NCI-H526 (cell line): ENCODE measurements at regions not wholly inside any gene's neighbourhood (a gene's known extent, or its start where the extent isn't known, plus 50 kb on each side); places are given as distances from the start of the nearest gene placed in this dataset.

Experiments used
- DNase-seq, 2 experiments: peaks; one replicate each; lab custom pipeline; 2025; lab: John Stamatoyannopoulos, UW

GRCh38 chr1:4375812-4376211 is 278.6 kb upstream of the AJAP1 start:
- DNase-seq, result no peak

- DNase-seq, result no peak
These were observed 274.8 kb upstream of the AJAP1 start for GRCh38 chr1:4379451-4380175.

- DNase-seq, result no peak
These were observed 273.7 kb upstream of the AJAP1 start for GRCh38 chr1:4380564-4381168.

GRCh38 chr1:4393191-4393590 is 261.2 kb upstream of the AJAP1 start:
- no peak for DNase-seq

- no peak for DNase-seq
These were observed 260.0 kb upstream of the AJAP1 start for GRCh38 chr1:4394366-4394765.

GRCh38 chr1:4395158-4395557 is 259.3 kb upstream of the AJAP1 start:
- DNase-seq, result no peak

- no peak for DNase-seq
These were observed 258.7 kb upstream of the AJAP1 start for GRCh38 chr1:4395676-4396075.

GRCh38 chr1:4396551-4396950 is 257.9 kb upstream of the AJAP1 start:
- DNase-seq, result no peak

- DNase-seq, result no peak
These were observed 257.2 kb upstream of the AJAP1 start for GRCh38 chr1:4397196-4397595.

- DNase-seq, result no peak
These were observed 252.4 kb upstream of the AJAP1 start for GRCh38 chr1:4402032-4402431.

- DNase-seq, result peak; percentile 11 to 23
These were observed 249.4 kb upstream of the AJAP1 start for GRCh38 chr1:4404854-4405590.

- no peak for DNase-seq
These were observed 246.6 kb upstream of the AJAP1 start for GRCh38 chr1:4407851-4408250.

- no peak for DNase-seq
These were observed 246.0 kb upstream of the AJAP1 start for GRCh38 chr1:4408380-4408779.

GRCh38 chr1:4411862-4412261 is 242.5 kb upstream of the AJAP1 start:
- DNase-seq, result no peak

GRCh38 chr1:4415476-4415875 is 238.9 kb upstream of the AJAP1 start:
- DNase-seq, result no peak

GRCh38 chr1:4416189-4416588 is 238.2 kb upstream of the AJAP1 start:
- no peak for DNase-seq

GRCh38 chr1:4418021-4418420 is 236.4 kb upstream of the AJAP1 start:
- no peak for DNase-seq

- no peak for DNase-seq
These were observed 232.4 kb upstream of the AJAP1 start for GRCh38 chr1:4421986-4422385.

- DNase-seq, result no peak
These were observed 231.7 kb upstream of the AJAP1 start for GRCh38 chr1:4422504-4423289.

GRCh38 chr1:4424254-4424653 is 230.2 kb upstream of the AJAP1 start:
- DNase-seq, result no peak

- DNase-seq, result no peak
These were observed 229.6 kb upstream of the AJAP1 start for GRCh38 chr1:4424766-4425165.

GRCh38 chr1:4425892-4426291 is 228.5 kb upstream of the AJAP1 start:
- DNase-seq, result peak in 1 of 2 experiments; percentile 42
